HG03378 (cell line): ENCODE measurements at regions not wholly inside any gene's neighbourhood (a gene's known extent, or its start where the extent isn't known, plus 50 kb on each side); places are given as distances from the start of the nearest gene placed in this dataset.
"Not testable (repeated sequence)": the region's sequence is repeated elsewhere in the genome, so short reads cannot be mapped to it uniquely, and the experiment has no call there.

Source experiments
- ATAC-seq: cut with Tn5 transposase; IDR thresholded peaks from one replicate; pipeline ENCODE4 v1.9.1; 2021; ENCODE audit warnings: mild to moderate bottlenecking, moderate library complexity; ENCODE audit not compliant: unreplicated experiment

DNA sequence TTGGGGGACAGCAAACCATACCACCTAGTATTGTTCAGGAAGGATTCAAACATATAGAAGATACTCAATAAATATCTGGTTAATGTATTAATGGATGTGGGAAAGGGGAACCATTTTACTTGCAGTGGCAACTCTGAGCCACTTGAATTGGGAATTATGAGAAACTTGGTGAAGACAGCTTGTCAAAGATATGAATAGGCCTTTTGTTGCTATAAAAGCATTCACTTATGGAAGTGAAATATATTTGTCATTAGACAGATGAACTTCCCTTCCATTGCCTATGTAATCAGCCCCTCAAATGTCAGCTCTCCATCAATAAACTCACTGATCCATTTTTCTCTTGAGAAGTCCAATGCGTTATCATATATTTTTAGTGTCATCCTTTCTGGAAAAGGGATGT, 56.1 kb downstream of the GPR85 start:
- no peak for ATAC-seq

GRCh38 chr7:113026941-113027340, 59.7 kb downstream of the GPR85 start:
- ATAC-seq: no peak

- not testable (repeated sequence) for ATAC-seq
These were observed 69.3 kb downstream of the GPR85 start for GRCh38 chr7:113017144-113017857.

GRCh38 chr7:113015034-113015645, 71.5 kb downstream of the GPR85 start:
- no peak for ATAC-seq

DNA sequence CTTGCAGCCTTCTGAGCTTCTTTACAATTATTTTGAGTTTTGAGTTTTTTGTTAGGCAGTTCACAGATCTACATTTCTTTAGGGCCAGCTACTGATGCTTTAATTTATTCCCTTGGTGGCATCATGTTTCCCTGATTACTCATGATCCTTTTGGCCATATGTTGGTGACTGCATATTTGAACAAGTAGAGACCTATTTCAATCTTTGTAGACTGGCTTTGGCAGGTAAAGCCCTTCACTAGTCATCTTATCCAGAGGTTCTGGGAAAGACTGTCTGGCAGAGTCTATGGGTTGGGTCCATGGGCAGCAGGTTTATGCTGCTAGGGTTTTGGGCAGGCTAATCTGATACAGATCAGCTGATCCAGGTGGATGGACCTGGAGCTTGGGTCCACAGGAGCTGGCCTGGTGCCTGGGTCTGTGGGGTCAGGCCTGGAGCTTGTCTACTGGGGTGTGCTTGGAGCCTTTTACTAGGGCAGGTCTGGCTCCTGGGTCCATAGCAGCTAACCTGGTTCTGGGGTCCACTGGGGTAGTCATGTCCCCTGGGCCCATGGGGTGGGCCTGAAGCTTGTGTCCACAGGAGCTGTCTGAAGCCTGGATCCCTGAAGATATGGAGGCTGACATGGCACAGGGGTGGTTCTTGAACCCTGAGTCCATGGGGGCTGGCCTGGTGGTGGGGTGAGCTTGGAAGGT, 72.7 kb downstream of the GPR85 start:
- ATAC-seq: no peak

DNA sequence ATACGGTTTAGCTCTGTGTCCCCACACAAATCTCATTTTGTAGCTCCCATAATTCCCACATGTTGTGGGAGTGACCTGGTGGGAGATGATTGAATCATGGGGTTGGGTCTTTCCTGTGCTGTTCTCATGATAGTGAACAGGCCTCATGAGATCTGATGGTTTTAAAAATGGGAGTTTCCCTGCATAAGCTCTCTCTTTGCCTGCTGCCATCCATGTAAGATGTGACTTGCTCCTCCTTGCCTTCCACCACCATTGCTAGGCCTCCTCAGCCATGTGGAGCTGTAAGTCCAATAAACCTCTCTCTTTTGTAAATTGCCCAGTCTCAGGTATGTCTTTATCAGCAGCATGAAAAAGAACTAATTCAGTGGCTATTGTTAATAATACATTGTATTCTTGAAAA, 73.8 kb downstream of the GPR85 start:
- ATAC-seq: not testable (repeated sequence)

DNA sequence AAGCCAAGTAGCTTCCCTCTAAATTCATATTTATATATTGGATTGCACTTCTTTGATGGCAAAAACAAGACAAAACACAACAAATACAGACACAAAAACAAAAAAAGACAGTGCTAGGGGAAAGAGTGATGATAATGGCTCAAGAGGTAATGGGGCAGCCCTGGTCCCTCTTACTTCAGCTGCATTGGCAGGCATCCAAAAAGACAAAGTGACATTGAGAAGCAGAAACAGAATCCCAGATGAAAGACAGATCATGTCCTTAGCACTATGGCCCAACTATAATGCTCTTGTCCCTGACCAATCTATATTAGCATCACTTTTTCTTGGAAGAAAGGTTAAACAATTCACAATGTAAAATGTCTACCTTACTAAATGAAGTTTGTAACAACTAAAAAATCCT, 76.2 kb downstream of the GPR85 start:
- ATAC-seq: no peak

GRCh38 chr7:113008755-113009154, 77.9 kb downstream of the GPR85 start:
- ATAC-seq: no peak

- ATAC-seq: peak; percentile 74
These were observed 81.7 kb downstream of the GPR85 start for GRCh38 chr7:113004726-113005454.

- ATAC-seq: peak; percentile 64
These were observed 86.2 kb downstream of the GPR85 start for GRCh38 chr7:113000316-113001020.

DNA sequence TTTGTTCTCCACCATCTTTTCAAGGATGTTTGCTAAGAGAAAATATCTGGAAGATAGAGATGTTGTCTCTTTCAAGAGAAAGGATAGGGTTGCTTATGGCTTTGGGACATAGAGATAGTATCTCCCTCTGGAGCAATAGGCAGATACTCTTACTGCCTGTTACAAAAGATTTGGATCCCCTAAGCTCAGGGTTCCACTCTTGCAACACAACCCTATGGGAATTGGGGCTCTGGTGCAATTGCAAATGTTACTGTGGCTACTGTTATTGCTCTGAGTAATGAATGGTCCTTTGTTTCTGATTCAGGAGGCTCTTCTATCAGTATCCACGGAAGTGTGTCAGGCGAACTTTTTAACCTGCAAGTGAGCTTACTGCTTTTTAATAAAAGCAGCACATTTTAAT, 88.8 kb downstream of the GPR85 start:
- no peak for ATAC-seq

GRCh38 chr7:112996331-112996871, 90.2 kb downstream of the GPR85 start:
- ATAC-seq: no peak

DNA sequence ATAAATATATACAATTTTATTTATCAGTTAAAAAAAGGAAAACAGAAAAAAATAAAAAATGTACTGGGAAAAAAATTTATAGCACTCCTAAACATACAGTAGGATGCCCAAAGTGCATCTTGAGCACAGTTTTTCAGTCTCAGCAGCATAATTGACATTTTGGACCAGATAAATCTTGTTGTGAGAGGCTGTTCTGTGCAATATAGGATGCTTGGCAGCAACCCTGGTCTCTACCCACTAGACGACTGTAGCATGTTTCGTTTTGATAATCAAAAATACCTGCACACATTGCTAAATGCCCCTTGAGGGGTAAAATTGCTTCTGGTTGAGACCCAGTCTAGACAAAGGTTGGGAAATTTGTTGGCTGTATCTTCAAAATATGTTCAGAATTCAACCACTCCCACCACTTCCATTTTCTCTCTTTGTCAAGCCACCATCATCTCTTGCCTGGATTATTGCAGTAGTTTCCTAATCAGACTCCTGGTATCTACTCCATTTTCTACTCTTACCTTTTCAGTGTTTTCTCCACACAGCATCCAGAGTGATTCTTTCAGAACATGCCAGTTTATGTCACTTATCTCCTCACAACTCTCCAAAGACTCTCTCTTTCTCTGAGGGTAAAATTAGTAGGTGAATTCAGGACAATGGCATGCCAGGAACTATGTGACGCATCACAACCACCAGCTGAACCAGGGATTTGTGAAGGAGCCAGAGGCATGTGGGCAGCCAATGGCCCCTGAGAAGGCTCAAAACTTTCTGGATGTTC, 91.4 kb downstream of the GPR85 start:
- no peak for ATAC-seq

GRCh38 chr7:112994656-112995055, 92.0 kb downstream of the GPR85 start:
- no peak for ATAC-seq

DNA sequence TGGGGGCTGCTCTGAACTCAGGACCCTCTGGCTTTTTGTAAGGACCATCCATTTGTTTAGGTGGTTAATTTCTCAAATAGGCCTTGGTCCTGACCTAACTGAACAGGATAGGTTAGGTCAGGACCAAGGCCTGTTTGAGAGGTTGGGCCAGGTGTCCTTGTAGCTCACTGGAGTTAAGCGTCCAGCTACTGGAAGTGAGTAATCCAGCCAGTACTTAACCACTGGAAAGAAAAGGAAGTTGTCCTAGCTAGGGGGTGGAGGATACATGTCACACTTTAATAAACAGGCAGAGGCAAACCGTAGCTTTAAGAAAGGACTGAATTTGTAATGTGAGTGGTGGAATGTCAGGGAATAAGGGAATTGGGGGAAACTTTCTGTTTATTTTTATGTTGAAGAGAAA, 96.0 kb downstream of the GPR85 start:
- ATAC-seq: no peak

GRCh38 chr7:112989531-112989930, 97.1 kb downstream of the GPR85 start:
- ATAC-seq: no peak

DNA sequence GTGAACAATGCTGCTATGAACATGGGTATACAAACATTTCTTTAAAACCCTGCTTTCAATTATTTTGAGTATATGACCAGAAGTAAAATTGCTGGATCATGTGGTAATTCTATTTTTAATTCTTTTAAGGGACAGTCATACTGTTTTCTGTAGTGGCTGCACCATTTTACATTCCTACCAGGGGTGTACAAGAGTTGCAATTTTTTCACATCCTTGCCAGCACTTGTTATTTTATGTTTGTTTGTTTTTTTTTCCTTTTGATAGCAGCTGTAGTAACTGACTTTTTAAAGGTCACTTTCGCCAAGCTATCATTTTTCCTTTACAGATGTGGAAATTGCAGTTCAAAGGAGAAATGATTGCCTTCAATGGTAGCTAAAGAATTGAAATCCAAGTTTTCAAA, 99.5 kb downstream of the GPR85 start:
- ATAC-seq: no peak

DNA sequence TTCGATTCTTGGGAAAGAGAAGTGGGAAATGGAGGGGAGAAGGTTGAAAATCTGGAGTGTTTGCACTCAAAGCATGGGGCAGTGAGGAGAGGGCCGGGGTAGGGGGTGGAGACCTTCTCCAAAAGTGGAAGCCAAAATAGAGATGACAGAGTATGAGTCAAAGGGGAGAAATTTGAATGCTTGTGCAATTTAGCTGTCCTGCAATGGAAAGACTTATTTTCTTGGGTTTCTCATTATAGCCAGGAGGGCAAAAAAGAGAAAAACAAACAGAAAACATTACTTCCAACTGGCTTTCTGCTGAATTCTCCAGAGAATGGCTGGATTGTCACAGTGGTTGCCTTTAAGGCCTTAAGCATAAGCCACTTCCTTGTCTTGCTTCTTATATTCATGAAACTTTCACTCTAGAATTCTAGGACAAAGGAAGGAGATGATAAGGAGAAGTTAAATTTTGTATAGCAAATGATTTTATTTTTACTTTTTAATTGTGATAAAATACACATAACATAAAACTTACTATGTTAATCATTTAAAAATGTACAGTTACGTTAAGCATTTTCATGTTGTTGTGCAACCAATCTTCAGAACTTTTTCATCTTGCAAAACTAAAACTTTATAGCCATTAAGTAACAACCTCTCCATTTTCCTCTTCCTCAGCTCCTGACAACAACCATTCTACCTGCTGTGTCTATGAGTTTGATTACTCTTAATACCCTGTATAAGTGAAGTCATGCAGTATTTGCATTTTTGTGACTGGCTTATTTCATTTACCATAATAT, 100.2 kb downstream of the GPR85 start:
- no peak for ATAC-seq

DNA sequence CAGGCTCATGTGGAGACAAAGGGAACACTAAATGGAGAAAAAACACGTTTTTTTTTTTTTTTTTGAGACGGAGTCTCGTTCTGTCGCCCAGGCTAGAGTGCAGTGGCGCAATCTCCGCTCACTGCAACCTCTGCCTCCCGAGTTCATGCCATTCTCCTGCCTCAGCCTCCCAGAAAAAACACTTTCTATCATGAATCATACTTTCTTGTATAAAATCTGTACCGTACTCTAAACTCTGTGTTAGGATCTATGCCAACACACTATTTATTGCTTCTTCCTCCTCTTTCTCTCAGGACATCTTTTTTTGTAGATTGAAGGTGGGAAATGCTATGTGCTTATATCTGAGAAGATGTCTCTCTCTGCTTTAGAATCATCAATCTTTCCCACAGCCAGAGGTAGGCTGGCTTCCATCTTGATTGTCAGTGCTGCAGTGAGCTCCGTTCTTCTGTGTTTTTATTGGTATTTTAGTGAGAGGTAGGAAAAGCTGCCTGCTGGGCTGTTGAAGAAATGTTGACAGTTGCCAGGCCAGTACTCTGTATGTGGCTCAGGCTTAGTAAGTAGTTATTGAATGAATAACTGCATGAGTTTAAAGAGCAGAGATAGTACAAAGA, 101.1 kb downstream of the GPR85 start:
- ATAC-seq: no peak
